Retina (tissue), 1 donor: ENCODE measurements at regions not wholly inside any gene's neighbourhood (a gene's known extent, or its start where the extent isn't known, plus 50 kb on each side); places are given as distances from the start of the nearest gene placed in this dataset.
A peak's percentile ranks its signal among the peaks of the same experiment; 100 is the strongest.

ENCODE experiments used
- DNase-seq: peaks from one replicate; pipeline ENCODE4 v3.0.0-alpha.2; 2016

DNA sequence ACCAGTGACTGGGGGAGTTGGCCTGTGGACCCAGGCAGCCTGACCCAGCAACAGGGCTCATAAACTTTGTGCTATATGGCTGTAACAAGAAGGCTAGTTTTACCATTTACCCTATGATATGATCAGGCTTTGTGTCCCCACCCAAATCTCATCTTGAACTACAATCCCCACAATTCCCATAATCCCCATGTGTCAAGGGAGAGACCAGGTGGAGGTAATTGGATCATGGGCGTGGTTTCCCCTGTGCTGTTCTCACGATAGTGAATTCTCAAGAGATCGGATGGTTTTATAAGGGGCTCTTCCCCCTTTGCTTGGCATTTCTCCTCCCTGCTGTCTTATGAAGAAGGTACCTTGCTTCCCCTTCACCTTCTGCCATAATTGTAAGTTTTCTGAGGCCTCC lies 111.2 kb upstream of the NLRP1 start:
- no peak for DNase-seq

DNA sequence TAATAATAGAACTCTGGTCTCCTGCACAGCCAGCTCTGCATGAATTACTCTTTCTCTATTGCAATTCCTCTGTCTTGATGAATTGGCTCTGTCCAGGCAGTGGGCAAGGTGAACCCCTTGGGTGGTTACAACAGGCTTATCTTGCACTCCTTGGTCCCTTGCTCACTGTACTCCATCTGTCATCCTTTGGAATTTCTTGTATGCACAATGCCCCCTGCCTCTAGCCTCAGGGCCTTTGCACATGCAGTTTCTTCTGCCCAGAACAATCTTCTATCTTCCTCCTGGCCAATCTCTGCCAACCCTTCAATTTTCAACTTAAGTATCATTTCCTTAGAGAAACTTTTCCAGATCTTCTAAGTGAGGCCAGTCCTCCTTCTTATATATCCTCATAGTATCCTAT lies 114.7 kb upstream of the NLRP1 start:
- DNase-seq: no peak

DNA sequence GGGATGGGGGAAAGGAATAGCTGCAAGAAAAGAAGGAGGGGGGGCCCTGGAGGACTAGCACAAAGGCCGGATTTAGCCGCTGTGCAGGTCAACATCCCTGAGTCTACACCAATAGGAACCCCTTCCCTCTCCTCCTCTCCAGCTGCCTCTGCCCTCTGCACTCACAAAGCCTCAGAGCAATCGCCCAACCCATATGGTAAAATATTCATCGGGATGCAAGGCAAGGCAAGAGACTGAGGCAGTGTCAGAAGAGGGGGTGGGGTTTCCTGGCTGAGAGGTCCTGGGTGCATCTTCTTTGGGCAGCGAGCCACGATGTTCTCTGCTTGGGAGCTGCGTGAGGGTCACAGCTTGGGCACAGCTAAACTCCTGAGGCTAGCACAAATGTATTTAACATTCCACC lies 115.5 kb upstream of the NLRP1 start:
- DNase-seq: peak; percentile 65

DNA sequence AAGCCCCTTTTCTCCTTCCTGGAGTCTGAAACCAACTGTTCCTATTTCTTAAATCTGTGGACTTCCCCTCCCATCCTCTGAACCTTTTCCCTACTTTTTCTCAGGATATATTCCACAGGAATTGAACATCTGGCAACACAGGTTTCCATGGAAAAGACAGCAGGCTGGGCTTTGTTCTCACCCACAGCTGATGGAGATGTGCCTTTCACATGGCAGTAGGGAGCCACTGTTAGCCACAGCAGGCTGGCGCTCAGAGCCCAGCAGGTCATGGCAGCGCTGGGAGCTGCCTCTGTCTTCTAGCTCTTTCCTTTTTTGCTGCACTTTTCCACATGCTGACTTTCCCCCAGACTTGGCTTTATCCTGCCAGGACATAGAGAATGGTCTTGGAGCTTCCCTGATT lies 116.4 kb upstream of the NLRP1 start:
- peak; percentile 22 for DNase-seq

DNA sequence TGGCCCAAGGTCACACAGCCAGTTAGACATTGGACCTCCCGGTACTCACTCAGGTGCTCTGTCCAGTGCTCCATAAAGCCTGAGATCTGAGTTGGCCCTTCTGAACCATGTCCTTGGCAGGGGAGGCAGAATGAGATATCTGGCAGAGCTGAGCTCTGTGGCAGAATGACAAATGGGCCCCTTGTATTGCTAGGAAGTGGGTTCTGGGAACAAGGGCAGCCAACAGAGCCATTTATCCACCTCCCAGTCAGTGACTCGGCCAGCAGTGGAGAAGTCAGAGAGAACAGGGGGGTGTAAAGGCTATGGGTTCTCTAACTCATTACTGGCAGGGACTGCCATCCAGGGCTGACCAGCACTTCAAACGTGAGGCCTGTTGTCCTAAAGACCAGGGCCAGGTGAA lies 117.1 kb upstream of the NLRP1 start:
- no peak for DNase-seq

DNA sequence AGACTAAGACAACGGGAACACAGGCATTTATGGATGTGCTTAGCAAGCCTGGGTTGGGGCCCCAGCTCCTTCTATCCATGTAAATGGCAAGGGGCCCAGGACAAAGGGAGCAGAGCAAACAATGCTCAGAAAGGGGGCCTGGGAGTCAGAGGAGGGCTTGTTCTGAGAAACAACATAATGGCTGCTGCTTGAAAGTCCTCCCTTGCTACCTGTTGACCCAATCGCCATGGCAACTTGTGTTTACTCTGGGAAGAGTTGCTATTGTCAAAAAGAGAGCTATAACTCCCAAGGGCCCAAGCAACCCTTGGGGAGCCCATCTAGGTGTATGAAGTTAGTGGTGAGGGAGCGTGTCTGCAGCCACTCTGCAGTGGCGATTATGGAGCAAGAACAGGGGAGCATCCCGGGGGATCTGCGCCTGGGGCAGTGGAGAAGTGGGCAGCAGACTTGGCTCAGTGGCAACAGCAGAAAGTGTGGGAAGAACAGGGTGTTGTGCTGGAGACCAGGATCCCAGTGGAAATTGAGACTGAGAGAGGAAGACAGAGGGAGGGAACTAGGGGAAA lies 118.7 kb upstream of the NLRP1 start:
- DNase-seq: no peak

DNA sequence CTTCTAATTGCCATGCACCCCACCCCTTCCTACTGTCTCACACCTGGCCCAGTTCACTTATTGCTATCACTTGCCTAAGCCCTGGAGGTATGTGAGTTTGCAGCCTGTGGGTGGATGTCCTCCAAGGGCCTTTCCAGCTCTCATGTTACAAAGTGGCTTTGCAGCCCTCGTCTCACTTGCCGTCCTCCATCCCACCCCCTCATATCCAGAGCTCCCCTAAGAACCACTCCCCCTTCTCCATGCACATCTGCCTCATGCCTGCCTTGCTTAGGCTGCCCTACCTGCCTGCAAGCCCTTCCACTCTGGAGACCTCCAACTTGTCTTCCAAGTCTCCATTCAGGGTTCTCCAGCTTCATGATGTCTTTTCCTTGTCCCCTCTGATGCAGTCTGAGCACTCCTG lies 119.4 kb upstream of the NLRP1 start:
- DNase-seq: no peak

DNA sequence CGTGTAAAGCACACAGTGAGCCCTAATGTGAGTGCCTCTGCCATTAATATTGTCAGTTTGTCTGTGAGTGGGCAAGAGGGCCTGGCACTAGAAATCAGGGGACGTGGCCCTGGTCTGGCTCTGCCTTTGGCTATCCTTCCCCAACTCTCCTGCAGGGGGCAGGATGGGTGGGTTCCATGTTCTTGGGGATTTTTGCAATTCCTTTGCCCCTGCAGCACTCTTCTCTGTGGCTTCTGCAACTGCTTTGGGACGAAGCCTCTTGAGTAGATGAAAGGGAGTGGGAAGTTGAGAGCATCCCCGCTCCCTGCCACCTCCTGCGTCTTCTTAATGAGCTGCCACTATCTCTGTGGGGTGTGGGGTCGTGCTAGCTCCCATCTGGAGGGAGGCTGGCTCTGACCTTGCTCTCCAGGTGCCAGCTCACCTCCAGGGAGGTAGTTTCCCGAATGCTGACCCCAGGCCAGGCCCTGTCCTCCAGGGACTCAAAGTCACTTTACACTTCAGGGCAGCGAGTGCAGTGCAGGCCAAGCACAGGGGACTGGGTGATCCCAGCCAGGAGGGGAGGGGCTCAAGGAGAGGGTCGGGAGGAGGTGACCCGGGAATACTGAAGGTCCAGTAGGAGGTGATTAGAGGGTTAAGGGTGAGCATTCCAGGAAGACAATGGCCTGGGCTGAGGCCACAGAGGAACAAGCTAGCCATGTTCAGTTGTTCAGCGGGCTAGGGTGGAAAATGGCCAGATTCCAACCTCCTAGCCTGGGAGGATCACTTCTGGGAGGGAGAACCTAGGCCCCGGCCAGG lies 121.0 kb upstream of the NLRP1 start:
- DNase-seq: peak; percentile 38

DNA sequence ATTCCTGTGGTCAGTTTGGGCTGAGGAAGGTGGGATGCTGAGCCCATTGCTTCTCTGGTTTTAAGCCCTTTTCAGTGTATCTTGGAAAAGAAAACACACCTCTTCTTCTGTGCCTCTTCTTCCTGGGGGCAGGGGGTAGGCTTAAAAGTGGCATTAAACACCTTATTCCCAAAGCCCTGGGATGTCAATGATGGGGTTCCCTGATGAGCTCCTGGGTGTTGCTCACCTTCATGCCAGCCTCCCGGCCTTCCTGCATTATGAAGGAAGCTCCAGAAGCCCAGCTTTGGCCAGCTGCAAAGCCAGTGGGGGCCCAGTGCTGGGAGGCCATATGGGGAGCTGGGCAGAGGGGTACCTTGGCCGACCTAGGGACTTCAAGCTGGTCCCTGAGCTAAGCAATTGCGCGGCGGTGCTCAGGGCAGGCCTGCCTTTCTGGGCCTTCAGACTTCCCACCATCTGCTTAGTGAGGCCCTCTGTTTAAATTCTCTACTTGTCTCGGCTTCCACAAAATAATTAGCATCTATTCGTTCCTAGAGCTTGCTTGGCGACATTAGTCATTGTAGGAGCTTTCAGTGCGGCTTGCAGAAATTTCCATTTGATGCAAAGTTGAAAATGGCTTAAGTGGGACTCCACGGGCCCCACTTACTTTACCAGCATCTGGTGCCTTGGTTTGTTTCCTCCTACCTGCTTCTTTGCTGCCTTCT lies 121.7 kb upstream of the NLRP1 start:
- no peak for DNase-seq

DNA sequence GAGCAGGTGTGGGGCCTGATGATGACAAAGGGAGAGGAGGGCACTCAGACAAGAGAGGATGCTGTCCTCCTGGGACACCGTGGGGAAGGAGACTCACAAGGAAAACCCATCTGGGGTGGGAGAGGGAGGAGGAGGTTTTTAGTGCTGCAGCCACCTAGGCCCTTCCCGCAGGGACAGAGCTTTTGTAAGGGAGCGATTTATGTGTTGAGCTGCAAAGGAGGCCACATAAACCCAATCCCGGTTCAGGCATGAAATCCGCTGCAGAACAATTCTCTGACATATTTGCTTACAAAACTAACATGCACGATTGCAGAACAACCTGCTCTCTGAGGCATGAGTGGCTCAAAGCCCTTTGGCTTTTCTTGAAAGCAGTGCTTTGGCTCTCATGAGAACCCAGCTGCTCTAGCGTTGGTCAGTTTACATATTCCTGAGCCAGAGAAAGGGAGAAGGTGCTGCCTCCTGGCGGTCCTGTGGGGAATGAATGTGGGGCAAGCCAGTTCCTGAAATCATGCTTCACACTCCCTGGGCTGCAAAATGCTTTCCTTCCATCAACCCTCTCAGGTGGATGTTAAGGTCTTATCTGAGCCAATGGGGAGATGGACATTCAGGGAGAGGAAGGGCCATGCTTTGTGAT lies 122.4 kb upstream of the NLRP1 start:
- DNase-seq: peak; percentile 83

DNA sequence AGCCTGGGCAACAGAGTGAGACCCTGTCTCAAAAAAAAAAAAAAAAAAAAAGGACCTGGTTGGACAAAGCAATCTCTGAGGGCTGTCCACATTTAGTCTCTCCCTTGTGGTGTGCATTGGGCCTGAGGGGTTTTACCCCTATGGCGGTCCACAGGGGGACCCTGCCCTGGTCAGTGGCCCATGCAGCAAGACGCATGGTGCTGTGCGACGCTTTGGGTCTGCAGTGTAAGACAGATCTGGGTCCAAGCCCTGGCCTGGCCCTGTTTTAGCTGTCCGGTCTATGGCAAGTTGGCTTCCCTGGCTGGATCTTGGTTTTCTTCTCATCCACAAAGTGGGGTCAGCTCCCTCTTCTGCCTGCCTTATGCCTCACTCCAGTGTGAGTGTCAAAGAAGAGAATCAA lies 123.2 kb upstream of the NLRP1 start:
- DNase-seq: no peak

DNA sequence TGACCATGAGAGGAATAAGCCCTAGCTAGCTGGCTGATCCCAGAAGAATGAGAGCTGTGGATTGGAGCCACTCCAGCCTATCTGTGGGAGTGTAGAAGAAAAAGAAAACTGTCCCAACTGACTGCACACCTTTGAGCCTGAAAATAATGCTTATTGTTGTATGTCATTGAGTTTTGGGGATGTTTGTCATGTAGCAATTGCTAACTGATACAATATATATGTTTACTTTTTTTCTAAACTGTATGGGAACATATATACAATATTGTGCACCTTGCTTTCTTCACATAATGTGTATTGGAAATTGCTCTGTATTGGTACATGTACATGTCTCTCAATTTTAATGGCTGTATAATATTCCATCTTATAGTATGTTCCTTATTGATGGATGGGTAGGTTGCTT lies 124.0 kb upstream of the NLRP1 start:
- DNase-seq: no peak

DNA sequence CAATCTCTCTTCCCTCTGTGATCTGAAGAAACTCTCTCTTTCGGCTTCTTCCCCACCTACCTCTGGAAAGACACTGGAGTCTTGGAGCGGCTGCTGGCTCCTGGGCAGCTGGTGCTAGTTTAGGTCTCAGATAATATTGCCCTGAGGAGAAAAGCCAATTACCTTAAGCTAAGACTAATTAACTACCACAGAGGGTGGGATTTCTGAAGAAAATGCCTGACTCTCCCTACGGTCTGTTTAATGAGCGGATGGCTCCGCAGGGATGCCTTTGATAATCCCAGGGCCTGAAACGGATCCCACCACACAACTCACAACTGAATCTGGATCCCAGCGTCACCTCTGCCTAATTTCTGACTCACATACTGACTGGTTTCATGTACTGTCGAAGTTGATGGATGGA lies 127.0 kb upstream of the NLRP1 start:
- DNase-seq: peak; percentile 44

DNA sequence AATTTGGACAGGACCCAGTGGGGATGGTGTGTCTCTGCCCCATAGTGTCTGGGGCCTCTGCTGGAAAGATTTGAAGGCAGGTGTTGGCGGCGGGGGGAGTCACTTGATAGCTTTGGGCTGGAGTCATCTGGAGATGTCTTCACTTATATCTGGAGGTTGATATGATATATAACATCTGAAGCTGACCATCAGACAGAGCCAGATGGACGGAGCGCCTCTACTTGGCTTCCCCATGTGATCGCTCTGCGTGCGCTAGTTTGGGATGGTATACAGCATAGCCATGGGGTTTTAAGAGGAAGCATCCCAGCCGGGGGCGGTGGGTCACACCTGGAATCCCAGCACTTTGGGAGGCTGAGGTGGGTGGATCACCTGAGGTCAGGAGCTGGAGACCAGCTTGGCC lies 130.7 kb upstream of the NLRP1 start:
- DNase-seq: no peak

DNA sequence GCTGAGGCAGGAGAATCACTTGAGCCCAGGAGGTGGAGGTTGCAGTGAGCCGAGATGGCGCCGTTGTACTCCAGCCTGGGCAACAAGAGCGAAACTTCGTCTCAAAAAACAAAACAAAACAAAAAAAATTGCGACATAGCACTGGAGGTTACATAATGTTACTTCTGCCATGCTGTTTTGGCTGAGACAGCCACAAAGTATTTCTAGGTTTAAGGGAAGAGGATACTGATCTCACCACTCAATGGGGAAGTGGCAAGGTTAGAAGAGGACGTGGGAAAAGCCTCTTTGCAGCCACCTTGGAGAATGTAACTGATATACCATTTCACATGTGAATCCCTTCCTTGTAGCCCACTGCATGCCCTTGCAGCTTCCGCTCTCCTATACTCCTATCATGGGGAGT lies 131.2 kb upstream of the NLRP1 start:
- DNase-seq: no peak

DNA sequence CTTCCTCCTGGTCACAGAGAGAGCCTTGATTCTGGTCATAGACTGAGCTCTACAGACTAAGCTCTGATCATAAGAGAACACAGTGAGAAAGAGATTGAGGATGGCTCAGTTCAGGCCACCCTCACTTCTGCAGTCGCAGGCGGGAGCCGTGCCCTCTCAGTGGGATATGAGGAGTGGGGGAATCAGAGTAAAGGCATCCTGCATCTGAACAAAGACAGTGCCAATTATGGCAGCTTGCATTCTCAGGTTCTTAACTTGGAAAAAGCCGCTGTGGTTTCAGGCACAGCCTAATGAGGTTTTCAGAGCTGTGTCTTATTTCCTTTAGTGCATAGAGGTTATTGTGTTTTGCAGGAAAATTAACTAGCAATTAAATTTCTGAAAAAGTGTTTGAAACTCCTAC lies 134.4 kb upstream of the NLRP1 start:
- no peak for DNase-seq

DNA sequence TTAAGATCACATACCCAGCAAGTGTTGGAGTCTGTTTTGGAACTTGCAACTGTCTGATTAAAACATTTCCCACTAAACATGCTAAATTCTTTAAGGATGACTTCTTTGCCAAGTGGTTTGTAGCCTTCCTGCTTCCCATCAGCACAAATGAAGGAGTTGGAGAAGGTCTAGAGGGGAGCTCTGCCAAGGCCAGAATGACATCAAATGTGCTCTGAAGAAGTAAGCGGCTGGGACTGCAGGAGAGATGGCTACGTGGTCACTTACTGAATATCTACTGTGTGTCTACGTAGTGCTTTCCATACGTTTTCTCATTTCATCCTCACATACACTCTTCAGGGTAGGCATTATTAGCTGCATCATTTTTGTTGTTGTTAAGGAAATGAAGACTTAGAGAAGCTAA lies 135.7 kb upstream of the NLRP1 start:
- DNase-seq: no peak

DNA sequence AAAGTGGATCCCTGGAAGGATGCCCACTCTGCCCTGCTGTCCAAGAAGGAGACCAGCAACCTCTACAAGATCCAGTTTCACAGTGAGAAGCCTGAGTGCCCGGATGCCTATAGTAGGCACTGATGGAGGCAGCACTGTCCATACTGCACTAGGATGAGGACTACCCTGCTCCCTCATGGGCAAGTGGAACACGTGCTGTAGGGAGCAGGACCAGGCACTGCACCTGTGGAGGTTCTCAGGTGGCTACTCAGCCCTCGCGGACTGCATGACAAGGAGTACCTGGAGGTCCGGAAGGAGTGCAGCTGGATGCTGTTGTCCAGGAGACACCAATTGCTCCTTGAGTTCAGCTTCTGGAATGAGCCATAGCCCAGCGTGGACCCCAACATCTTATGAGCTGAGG lies 146.1 kb upstream of the NLRP1 start:
- DNase-seq: no peak

DNA sequence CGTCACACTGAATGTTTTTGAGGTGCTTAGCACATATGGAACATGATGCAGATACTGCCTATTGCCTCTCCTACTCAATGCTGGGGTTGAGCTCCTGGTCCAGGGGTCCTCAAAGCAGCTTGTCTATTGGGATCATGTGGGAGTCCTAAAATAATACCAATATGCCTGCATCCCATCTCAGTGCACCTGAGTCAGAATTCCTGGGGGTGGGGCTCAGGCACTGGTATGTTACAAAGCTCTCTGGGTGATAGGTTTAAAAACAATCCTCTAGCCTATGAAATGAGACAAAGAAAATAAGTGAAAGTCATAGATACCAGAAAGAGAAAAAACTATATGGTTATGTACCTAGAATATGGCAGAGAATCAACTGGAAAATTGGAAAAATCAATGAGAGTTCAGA lies 156.6 kb upstream of the NLRP1 start:
- no peak for DNase-seq

DNA sequence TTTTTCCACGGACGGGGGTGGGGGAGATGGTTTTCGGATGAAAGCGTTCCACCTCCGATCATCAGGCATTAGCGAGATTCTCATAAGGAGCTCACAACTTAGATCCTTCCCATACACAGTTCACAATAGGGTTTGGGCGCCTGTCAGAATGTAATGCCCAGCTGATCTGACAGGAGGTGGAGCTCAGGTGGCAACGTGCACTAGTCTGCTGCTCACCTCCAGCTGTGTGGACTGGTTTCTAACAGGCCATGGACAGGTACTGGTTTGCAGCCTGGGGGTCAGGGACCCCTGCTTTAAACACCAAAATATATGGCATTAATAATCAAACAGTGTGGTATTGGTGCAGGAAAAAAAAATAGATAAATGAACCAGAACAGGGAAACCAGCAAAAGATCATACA lies 157.5 kb upstream of the NLRP1 start:
- no peak for DNase-seq

DNA sequence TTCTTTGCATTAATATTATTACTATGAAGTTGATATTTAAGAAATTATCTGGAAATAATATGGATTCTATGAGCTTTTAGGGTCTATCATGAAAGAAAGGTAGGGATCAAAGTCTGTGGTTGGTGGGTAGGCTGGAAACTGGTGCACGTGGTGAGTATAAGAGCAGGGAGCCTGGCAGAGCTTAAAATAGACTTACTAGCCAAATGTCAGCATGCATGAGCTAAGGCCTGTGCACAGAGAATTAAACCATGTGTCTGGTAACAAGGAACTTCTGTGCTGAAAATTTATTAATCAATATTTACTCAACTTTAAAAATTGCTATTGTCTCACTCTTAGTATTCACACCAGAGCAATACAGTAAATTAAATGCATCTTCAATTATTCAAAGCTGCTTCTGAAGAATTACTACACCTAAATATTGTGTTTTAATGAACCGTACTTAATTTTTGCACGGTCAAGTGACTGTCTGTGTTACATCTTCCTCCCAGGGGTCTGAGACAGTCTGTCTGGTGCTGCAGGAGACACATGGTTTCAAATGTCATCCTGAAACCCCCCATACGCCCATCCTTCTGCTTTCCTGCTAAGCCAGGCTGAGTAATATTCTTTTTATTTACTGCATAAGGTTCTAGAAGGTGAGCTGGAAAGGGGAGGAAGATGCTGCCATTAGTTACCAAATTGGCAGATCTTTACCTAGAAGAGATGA lies 161.0 kb upstream of the NLRP1 start:
- DNase-seq: peak; percentile 46

DNA sequence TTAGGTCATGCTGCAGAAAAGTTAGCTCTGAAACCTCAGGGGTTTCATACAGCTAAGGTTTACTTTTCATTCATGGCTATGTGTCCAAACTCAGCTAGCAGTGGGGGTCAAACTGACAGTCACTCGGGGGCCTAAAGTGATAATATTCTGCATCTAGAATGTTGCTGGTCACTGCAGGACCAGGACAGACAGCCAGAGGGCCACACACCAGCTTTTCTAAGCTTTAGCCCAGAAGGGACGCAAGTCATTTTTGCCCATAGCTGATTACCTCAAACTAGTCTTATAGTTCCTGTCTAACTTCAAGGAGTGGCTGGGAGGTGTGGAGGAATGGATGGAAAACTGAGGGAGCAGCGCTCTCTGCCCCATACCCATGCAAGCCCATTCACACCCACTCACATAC lies 163.0 kb upstream of the NLRP1 start:
- no peak for DNase-seq

DNA sequence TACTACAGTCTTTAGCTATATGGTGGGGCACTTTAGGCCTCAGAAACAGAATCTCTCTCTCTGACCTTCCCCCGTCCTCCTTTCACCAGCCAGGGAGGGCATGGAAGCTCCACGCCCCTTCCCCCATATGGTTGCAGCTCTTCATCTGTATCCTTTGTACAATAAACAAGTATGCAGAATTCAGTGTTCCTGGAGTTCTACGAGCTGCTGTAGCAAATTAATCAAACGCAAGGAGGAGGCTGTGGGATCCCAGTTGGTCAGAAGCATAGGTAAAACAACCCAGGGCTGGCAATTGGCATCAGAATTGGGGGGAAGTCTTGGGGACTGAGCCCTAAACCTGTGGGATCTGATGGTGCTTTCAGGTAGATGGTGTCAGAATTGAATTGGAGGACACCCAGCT lies 163.7 kb upstream of the NLRP1 start:
- DNase-seq: no peak
